ENCODE measurements at regions not wholly inside any gene's neighbourhood (a gene's known extent, or its start where the extent isn't known, plus 50 kb on each side); places are given as distances from the start of the nearest gene placed in this dataset.

DNA sequence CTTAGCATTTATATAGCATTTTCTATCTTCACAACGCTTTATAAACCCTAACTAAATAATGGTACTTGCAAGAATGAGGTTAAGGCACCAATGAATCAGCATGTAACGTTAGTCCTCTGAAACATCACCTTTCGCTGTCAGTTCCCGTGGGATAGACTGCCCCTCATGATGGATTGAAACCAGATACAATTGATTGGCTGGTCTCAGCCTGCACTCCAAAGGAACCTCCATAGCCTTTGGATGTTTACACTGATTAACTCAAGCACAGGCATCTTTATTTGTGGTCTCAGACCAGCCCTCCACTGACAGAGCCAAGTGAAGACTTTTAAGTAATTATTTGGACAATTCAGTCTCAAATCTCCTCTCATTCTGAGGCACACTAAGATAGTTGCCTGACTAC is 1339.4 kb upstream of the WWC1 start:
- TF ChIP-seq, protein P1, sequence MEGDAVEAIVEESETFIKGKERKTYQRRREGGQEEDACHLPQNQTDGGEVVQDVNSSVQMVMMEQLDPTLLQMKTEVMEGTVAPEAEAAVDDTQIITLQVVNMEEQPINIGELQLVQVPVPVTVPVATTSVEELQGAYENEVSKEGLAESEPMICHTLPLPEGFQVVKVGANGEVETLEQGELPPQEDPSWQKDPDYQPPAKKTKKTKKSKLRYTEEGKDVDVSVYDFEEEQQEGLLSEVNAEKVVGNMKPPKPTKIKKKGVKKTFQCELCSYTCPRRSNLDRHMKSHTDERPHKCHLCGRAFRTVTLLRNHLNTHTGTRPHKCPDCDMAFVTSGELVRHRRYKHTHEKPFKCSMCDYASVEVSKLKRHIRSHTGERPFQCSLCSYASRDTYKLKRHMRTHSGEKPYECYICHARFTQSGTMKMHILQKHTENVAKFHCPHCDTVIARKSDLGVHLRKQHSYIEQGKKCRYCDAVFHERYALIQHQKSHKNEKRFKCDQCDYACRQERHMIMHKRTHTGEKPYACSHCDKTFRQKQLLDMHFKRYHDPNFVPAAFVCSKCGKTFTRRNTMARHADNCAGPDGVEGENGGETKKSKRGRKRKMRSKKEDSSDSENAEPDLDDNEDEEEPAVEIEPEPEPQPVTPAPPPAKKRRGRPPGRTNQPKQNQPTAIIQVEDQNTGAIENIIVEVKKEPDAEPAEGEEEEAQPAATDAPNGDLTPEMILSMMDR (IDR thresholded peaks at IDR 0.05; ENCODE audit: poor library complexity, severe bottlenecking): no peak
- no peak overlapping the region for H3K27ac ChIP-seq (ENCODE audit: poor library complexity, severe bottlenecking)
- H3K27me3 ChIP-seq (ENCODE audit: insufficient read depth, poor library complexity, severe bottlenecking): peaks cover 20% of the 10 kb centered on the region
- H3K4me1 ChIP-seq (ENCODE audit: insufficient read depth, poor library complexity, severe bottlenecking): no peaks in the 10 kb centered on the region
- DNase-seq (ENCODE audit: low spot score) (no peak), ATAC-seq (ENCODE audit: low read depth) (no peak)
- no peaks in the 10 kb centered on the region for H3K36me3 ChIP-seq (ENCODE audit: low read depth)
- H3K4me3 ChIP-seq (ENCODE audit: severe bottlenecking): no peak overlapping the region
- H3K9me3 ChIP-seq (ENCODE audit: severe bottlenecking): no peaks in the 10 kb centered on the region

DNA sequence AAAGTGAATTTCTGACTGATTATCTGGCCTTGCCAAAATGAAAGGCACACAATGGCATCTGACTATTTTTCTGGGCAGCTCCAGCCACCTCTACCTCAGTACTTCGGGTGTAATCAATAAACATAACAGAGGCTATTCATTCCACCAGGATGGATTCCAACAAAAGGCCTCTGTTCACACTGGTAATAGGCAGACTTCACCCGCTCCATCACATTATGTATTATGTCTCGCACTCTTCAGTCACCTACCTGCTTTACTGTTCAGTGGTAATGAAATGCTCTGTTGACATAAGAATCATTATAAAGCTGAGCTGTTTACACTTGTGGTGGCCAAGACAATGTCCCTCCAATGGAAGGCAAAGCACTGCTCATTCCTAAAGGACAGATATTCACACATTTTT is 1333.7 kb upstream of the WWC1 start:
- H3K4me1 ChIP-seq (ENCODE audit: insufficient read depth, poor library complexity, severe bottlenecking): no peaks in the 10 kb centered on the region
- DNase-seq (ENCODE audit: low spot score) (no peak), ATAC-seq (ENCODE audit: low read depth) (no peak)
- TF ChIP-seq, protein P1 (IDR thresholded peaks at IDR 0.05; ENCODE audit: poor library complexity, severe bottlenecking): no peak
- no peaks in the 10 kb centered on the region for H3K9me3 ChIP-seq (ENCODE audit: severe bottlenecking)
- H3K27me3 ChIP-seq (ENCODE audit: insufficient read depth, poor library complexity, severe bottlenecking): peaks cover 20% of the 10 kb centered on the region
- H3K4me3 ChIP-seq (ENCODE audit: severe bottlenecking): no peak overlapping the region
- no peak overlapping the region for H3K27ac ChIP-seq (ENCODE audit: poor library complexity, severe bottlenecking)
- H3K36me3 ChIP-seq (ENCODE audit: low read depth): no peaks in the 10 kb centered on the region

DNA sequence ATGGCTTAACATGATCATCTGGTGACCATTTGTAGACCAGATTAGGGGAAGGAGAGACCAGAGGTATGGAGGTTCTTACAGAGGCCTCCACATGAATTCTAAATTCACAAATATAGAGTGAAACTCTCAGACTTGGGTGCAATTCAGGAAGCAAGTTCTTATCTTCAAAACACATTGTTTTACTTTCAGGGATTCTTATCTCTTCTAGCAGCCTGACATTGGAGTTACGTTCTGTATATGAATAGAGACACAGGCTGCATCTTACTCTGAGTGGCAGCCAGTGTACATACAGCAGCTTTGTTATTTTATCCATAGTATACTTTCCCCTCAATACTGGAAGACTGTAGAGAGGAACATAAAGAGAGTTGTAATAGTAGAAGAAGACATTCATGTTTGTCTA is 1331.7 kb upstream of the WWC1 start:
- no peak for DNase-seq (ENCODE audit: low spot score)
- TF ChIP-seq, protein P1 (IDR thresholded peaks at IDR 0.05; ENCODE audit: poor library complexity, severe bottlenecking): no peak
- Histone ChIP-seq H3K9me3 (ENCODE audit: severe bottlenecking) (no peaks in the 10 kb centered on the region), H3K36me3 (ENCODE audit: low read depth) (no peaks in the 10 kb centered on the region), H3K4me1 (ENCODE audit: insufficient read depth, poor library complexity, severe bottlenecking) (no peaks in the 10 kb centered on the region), H3K27me3 (ENCODE audit: insufficient read depth, poor library complexity, severe bottlenecking) (peaks cover 22% of the 10 kb centered on the region), H3K27ac (ENCODE audit: poor library complexity, severe bottlenecking) (no peak overlapping the region), H3K4me3 (ENCODE audit: severe bottlenecking) (no peak overlapping the region)
- ATAC-seq (ENCODE audit: low read depth): no peak

DNA sequence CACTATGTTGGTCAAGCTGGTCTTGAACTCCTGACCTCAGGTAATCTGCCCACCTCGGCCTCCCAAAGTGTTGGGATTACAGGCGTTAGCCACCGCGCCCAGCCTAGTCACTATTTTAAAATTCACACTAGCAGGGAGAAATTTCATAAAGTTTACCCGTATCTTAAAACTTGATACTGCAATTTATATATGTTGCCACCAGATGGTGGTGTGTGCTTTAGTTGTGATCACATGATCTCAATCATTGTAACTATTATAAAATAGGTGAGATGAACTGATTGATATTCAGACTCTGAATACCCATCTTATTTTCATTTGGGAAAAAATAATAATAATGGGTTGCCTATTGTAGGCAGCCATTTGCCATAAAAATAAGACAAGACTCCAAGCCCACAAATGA is 1330.4 kb upstream of the WWC1 start:
- Histone ChIP-seq H3K4me3 (ENCODE audit: severe bottlenecking) (no peak overlapping the region), H3K27me3 (ENCODE audit: insufficient read depth, poor library complexity, severe bottlenecking) (peaks cover 13% of the 10 kb centered on the region), H3K4me1 (ENCODE audit: insufficient read depth, poor library complexity, severe bottlenecking) (no peaks in the 10 kb centered on the region), H3K27ac (ENCODE audit: poor library complexity, severe bottlenecking) (no peak overlapping the region), H3K9me3 (ENCODE audit: severe bottlenecking) (no peaks in the 10 kb centered on the region), H3K36me3 (ENCODE audit: low read depth) (no peaks in the 10 kb centered on the region)
- ATAC-seq (ENCODE audit: low read depth) (no peak), DNase-seq (ENCODE audit: low spot score) (no peak)
- TF ChIP-seq, protein P1 (IDR thresholded peaks at IDR 0.05; ENCODE audit: poor library complexity, severe bottlenecking): peak; percentile 43

DNA sequence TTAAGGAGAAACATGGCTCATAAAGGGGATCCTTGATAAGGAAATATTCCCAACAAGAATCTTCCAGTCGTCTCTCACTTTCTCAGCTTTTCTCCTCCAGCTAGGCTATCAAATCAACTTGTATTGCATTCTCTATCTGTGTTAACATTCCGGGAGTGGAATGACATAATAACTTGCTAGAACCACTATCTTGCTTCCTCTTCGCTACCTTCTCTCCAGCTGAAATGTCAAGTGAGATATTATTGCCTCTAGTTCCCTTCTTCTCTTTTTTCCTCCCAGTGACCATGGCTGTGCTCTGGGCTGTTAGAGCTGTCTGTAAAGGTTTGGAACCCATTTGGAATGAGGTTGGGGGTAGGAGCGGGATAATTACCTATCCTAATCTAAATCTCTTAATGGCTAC is 1329.5 kb upstream of the WWC1 start:
- Histone ChIP-seq H3K36me3 (ENCODE audit: low read depth) (no peaks in the 10 kb centered on the region), H3K4me1 (ENCODE audit: insufficient read depth, poor library complexity, severe bottlenecking) (no peaks in the 10 kb centered on the region), H3K4me3 (ENCODE audit: severe bottlenecking) (no peak overlapping the region), H3K27me3 (ENCODE audit: insufficient read depth, poor library complexity, severe bottlenecking) (peaks cover 10% of the 10 kb centered on the region), H3K9me3 (ENCODE audit: severe bottlenecking) (no peaks in the 10 kb centered on the region), H3K27ac (ENCODE audit: poor library complexity, severe bottlenecking) (no peak overlapping the region)
- no peak for DNase-seq (ENCODE audit: low spot score)
- no peak for ATAC-seq (ENCODE audit: low read depth)
- TF ChIP-seq, protein P1 (IDR thresholded peaks at IDR 0.05; ENCODE audit: poor library complexity, severe bottlenecking): no peak
